ENCODE measurements at regions not wholly inside any gene's neighbourhood (a gene's known extent, or its start where the extent isn't known, plus 50 kb on each side); places are given as distances from the start of the nearest gene placed in this dataset.
A peak's percentile ranks its signal among the peaks of the same experiment; 100 is the strongest.

GRCh38 chr13:76024151-76024550 is 388.0 kb downstream of the LMO7 start:
- DNase-seq = no peak
- no peak for TF ChIP-seq CTCF (IDR thresholded peaks at IDR 0.05; ENCODE audit: borderline replicate concordance)
- Histone ChIP-seq H3K36me3 (no peaks in the 10 kb centered on the region), H3K4me3 (no peak overlapping the region), H3K27me3 (ENCODE audit: low read depth) (no peaks in the 10 kb centered on the region), H3K9me3 (replicated peaks) (no peaks in the 10 kb centered on the region), H3K4me1 (no peaks in the 10 kb centered on the region), H3K27ac (replicated peaks) (no peak overlapping the region)
- intact Hi-C loops (cut with micrococcal nuclease) = no loop called here

DNA sequence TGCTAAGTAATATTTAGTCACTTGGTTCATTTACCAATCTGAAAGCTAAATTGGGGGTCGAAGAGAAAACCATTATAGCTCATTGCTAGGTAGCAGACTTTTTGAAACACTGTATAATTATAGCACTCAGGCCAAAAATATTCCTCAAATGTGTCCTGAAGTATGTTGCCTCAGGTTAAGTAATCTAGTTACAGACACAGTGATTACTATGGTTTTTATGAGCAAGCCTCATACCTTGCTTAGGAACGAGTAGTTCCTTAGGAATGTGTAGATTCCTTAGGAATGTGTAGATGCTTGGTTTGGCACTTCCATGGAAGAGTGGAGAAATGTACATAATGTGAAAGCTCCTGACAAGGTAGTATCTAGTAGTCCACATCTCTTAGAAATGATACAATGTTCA is 387.5 kb downstream of the LMO7 start:
- no peak for TF ChIP-seq CTCF (IDR thresholded peaks at IDR 0.05; ENCODE audit: borderline replicate concordance)

DNA sequence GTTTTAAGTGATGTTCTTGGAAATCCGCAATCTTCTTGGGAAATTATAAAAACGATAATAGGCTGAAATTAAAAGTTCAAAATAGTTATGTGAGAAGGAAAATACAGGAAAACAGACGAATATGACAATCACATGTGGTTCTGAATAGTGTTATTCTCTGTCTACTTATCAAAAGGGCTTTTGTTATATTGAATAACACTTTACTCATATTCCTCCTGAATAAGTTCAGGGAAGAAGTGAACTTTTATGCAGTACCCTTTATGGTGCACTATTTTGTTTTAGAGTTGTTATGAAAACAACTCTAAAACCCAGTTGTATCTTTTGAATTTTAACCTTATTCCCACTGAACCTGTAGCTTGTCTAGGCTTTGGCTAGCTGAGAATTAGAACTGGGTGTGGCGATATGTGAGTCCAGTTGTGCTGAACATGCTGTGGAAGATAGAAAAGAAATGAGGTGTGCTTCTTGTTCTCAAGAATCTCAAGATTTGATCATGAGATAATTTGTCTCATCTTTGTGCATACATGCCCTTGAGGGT is 384.4 kb downstream of the LMO7 start:
- Histone ChIP-seq H3K36me3 (no peaks in the 10 kb centered on the region), H3K27ac (replicated peaks) (no peak overlapping the region), H3K4me1 (no peaks in the 10 kb centered on the region), H3K4me3 (no peak overlapping the region), H3K27me3 (ENCODE audit: low read depth) (no peaks in the 10 kb centered on the region), H3K9me3 (replicated peaks) (no peaks in the 10 kb centered on the region)
- TF ChIP-seq CTCF (IDR thresholded peaks at IDR 0.05; ENCODE audit: borderline replicate concordance) = no peak
- no peak for DNase-seq
- intact Hi-C loops (cut with micrococcal nuclease) = no loop called here

More for the DNA sequence above, 387.5 kb downstream of the LMO7 start:
- Histone ChIP-seq H3K36me3 (no peaks in the 10 kb centered on the region), H3K4me3 (no peak overlapping the region), H3K27ac (replicated peaks) (no peak overlapping the region), H3K27me3 (ENCODE audit: low read depth) (no peaks in the 10 kb centered on the region), H3K9me3 (replicated peaks) (no peaks in the 10 kb centered on the region), H3K4me1 (no peaks in the 10 kb centered on the region)
- intact Hi-C loops (cut with micrococcal nuclease) = no loop called here
- no peak for DNase-seq

GRCh38 chr13:76019421-76020044 is 383.4 kb downstream of the LMO7 start:
- H3K4me3 ChIP-seq = no peak overlapping the region
- H3K36me3 ChIP-seq = no peaks in the 10 kb centered on the region
- DNase-seq = peak; percentile 11
- H3K9me3 ChIP-seq (replicated peaks) = no peaks in the 10 kb centered on the region
- no peaks in the 10 kb centered on the region for H3K27me3 ChIP-seq (ENCODE audit: low read depth)
- intact Hi-C loops (cut with micrococcal nuclease) = loop anchor here (10.0 kb wide), 1 partner anchor 135 kb away; no protein-coding TSS in a partner anchor
- no peak overlapping the region for H3K27ac ChIP-seq (replicated peaks)
- peak; percentile 44 for TF ChIP-seq CTCF (IDR thresholded peaks at IDR 0.05; ENCODE audit: borderline replicate concordance)
- H3K4me1 ChIP-seq = peaks cover 7% of the 10 kb centered on the region

- intact Hi-C loops (cut with micrococcal nuclease) = loop anchor here (10.0 kb wide), 1 partner anchor 133 kb away; no protein-coding TSS in a partner anchor
- Histone ChIP-seq H3K27ac (replicated peaks) (no peak overlapping the region), H3K27me3 (ENCODE audit: low read depth) (no peaks in the 10 kb centered on the region), H3K9me3 (replicated peaks) (no peaks in the 10 kb centered on the region), H3K36me3 (no peaks in the 10 kb centered on the region), H3K4me1 (peaks cover 16% of the 10 kb centered on the region), H3K4me3 (no peak overlapping the region)
- no peak for DNase-seq
- no peak for TF ChIP-seq CTCF (IDR thresholded peaks at IDR 0.05; ENCODE audit: borderline replicate concordance)
Measured at GRCh38 chr13:76017861-76018556, 381.9 kb downstream of the LMO7 start.

Data from left ventricle myocardium inferior (tissue), 1 donor.